ENCODE measurements at regions not wholly inside any gene's neighbourhood (a gene's known extent, or its start where the extent isn't known, plus 50 kb on each side); places are given as distances from the start of the nearest gene placed in this dataset.

- H3K4me3 Mint-ChIP-seq (ENCODE audit: low read depth, unreplicated experiment): no peak overlapping the region
- no peaks in the 10 kb centered on the region for H3K4me1 Mint-ChIP-seq (ENCODE audit: low read depth, unreplicated experiment)
- H3K27me3 Mint-ChIP-seq (ENCODE audit: unreplicated experiment): no peaks in the 10 kb centered on the region
- no peak overlapping the region for H3K27ac Mint-ChIP-seq (ENCODE audit: unreplicated experiment)
- BruUV-seq (replicated peaks): no TSS peak
- DNase-seq: no peak
- no peak for TF ChIP-seq CTCF (IDR thresholded peaks at IDR 0.05; ENCODE audit: unreplicated experiment)
- CTCF ChIA-PET: no interaction called here
- H3K36me3 Mint-ChIP-seq (ENCODE audit: insufficient read depth, unreplicated experiment): no peaks in the 10 kb centered on the region
- H3K9me3 Mint-ChIP-seq (ENCODE audit: low read depth, unreplicated experiment): no peaks in the 10 kb centered on the region
- intact Hi-C loops (cut with micrococcal nuclease; ENCODE audit: unreplicated experiment): no loop called here
These were observed 75.5 kb upstream of the KLF7 start for GRCh38 chr2:207241198-207241597.

GRCh38 chr2:207243601-207244000 lies 77.9 kb upstream of the KLF7 start:
- Mint-ChIP-seq H3K4me1 (ENCODE audit: low read depth, unreplicated experiment) (no peaks in the 10 kb centered on the region), H3K27ac (ENCODE audit: unreplicated experiment) (no peak overlapping the region)

GRCh38 chr2:207244971-207245925 lies 79.5 kb upstream of the KLF7 start:
- H3K9me3 Mint-ChIP-seq (ENCODE audit: low read depth, unreplicated experiment): no peaks in the 10 kb centered on the region
- no peak overlapping the region for H3K4me3 Mint-ChIP-seq (ENCODE audit: low read depth, unreplicated experiment)
- intact Hi-C loops (cut with micrococcal nuclease; ENCODE audit: unreplicated experiment): no loop called here
- H3K36me3 Mint-ChIP-seq (ENCODE audit: insufficient read depth, unreplicated experiment): no peaks in the 10 kb centered on the region
- no peak for TF ChIP-seq CTCF (IDR thresholded peaks at IDR 0.05; ENCODE audit: unreplicated experiment)
- CTCF ChIA-PET: no interaction called here
- DNase-seq: no peak
- BruUV-seq (replicated peaks): no TSS peak
- H3K4me1 Mint-ChIP-seq (ENCODE audit: low read depth, unreplicated experiment): no peaks in the 10 kb centered on the region
- no peak overlapping the region for H3K27ac Mint-ChIP-seq (ENCODE audit: unreplicated experiment)
- H3K27me3 Mint-ChIP-seq (ENCODE audit: unreplicated experiment): no peaks in the 10 kb centered on the region

More at GRCh38 chr2:207243601-207244000, 77.9 kb upstream of the KLF7 start:
- CTCF ChIA-PET: no interaction called here
- no TSS peak for BruUV-seq (replicated peaks)
- intact Hi-C loops (cut with micrococcal nuclease; ENCODE audit: unreplicated experiment): no loop called here
- H3K9me3 Mint-ChIP-seq (ENCODE audit: low read depth, unreplicated experiment): no peaks in the 10 kb centered on the region
- no peak for TF ChIP-seq CTCF (IDR thresholded peaks at IDR 0.05; ENCODE audit: unreplicated experiment)
- no peak for DNase-seq
- H3K27me3 Mint-ChIP-seq (ENCODE audit: unreplicated experiment): no peaks in the 10 kb centered on the region
- no peak overlapping the region for H3K4me3 Mint-ChIP-seq (ENCODE audit: low read depth, unreplicated experiment)
- H3K36me3 Mint-ChIP-seq (ENCODE audit: insufficient read depth, unreplicated experiment): no peaks in the 10 kb centered on the region

- Mint-ChIP-seq H3K27me3 (ENCODE audit: unreplicated experiment) (no peaks in the 10 kb centered on the region), H3K36me3 (ENCODE audit: insufficient read depth, unreplicated experiment) (no peaks in the 10 kb centered on the region), H3K4me1 (ENCODE audit: low read depth, unreplicated experiment) (no peaks in the 10 kb centered on the region), H3K27ac (ENCODE audit: unreplicated experiment) (no peak overlapping the region), H3K4me3 (ENCODE audit: low read depth, unreplicated experiment) (no peak overlapping the region), H3K9me3 (ENCODE audit: low read depth, unreplicated experiment) (no peaks in the 10 kb centered on the region)
- TF ChIP-seq CTCF (IDR thresholded peaks at IDR 0.05; ENCODE audit: unreplicated experiment): no peak
- CTCF ChIA-PET: no interaction called here
- no peak for DNase-seq
- intact Hi-C loops (cut with micrococcal nuclease; ENCODE audit: unreplicated experiment): no loop called here
- BruUV-seq (replicated peaks): no TSS peak
These were observed 83.1 kb upstream of the KLF7 start for GRCh38 chr2:207248702-207249377.
